ENCODE measurements at regions not wholly inside any gene's neighbourhood (a gene's known extent, or its start where the extent isn't known, plus 50 kb on each side); places are given as distances from the start of the nearest gene placed in this dataset.

- H3K4me3 ChIP-seq (ENCODE audit: low read depth, low read length), result no peak overlapping the region
- TF ChIP-seq, protein P1, sequence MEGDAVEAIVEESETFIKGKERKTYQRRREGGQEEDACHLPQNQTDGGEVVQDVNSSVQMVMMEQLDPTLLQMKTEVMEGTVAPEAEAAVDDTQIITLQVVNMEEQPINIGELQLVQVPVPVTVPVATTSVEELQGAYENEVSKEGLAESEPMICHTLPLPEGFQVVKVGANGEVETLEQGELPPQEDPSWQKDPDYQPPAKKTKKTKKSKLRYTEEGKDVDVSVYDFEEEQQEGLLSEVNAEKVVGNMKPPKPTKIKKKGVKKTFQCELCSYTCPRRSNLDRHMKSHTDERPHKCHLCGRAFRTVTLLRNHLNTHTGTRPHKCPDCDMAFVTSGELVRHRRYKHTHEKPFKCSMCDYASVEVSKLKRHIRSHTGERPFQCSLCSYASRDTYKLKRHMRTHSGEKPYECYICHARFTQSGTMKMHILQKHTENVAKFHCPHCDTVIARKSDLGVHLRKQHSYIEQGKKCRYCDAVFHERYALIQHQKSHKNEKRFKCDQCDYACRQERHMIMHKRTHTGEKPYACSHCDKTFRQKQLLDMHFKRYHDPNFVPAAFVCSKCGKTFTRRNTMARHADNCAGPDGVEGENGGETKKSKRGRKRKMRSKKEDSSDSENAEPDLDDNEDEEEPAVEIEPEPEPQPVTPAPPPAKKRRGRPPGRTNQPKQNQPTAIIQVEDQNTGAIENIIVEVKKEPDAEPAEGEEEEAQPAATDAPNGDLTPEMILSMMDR (IDR thresholded peaks at IDR 0.05; ENCODE audit: borderline replicate concordance, insufficient read depth, low read depth, low read length), result no peak
Measured at GRCh38 chr11:70745941-70746340, 347.6 kb downstream of the CTTN start.

GRCh38 chr11:70746351-70746750 is 348.0 kb downstream of the CTTN start:
- H3K4me3 ChIP-seq (ENCODE audit: low read depth, low read length), result no peak overlapping the region
- TF ChIP-seq, protein P1 (IDR thresholded peaks at IDR 0.05; ENCODE audit: borderline replicate concordance, insufficient read depth, low read depth, low read length), result no peak

DNA sequence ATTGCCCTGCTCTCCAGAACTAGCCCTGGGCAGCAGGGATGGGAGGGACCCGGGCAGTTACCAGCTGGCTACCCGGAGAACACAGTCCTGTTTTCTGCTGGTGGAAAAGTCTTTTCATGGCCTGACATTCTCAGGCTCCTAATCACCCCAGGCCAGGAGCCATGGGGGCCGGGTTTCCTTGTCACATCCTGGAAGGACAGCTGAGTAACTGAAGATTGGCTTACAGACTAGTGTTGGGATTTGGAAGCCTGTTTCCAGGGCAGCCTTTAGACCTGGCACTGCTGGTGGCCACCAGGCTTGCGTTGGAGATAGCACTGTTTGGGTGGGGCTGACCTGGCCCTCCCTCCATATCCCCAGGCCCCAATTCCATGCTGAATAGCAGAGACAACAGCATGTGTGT is 349.0 kb downstream of the CTTN start:
- TF ChIP-seq, protein P1 (IDR thresholded peaks at IDR 0.05; ENCODE audit: borderline replicate concordance, insufficient read depth, low read depth, low read length), result no peak
- H3K4me3 ChIP-seq (ENCODE audit: low read depth, low read length), result no peak overlapping the region

- no peak overlapping the region for H3K4me3 ChIP-seq (ENCODE audit: low read depth, low read length)
- TF ChIP-seq, protein P1 (IDR thresholded peaks at IDR 0.05; ENCODE audit: borderline replicate concordance, insufficient read depth, low read depth, low read length), result no peak
Measured at GRCh38 chr11:70747921-70748320, 349.6 kb downstream of the CTTN start.

DNA sequence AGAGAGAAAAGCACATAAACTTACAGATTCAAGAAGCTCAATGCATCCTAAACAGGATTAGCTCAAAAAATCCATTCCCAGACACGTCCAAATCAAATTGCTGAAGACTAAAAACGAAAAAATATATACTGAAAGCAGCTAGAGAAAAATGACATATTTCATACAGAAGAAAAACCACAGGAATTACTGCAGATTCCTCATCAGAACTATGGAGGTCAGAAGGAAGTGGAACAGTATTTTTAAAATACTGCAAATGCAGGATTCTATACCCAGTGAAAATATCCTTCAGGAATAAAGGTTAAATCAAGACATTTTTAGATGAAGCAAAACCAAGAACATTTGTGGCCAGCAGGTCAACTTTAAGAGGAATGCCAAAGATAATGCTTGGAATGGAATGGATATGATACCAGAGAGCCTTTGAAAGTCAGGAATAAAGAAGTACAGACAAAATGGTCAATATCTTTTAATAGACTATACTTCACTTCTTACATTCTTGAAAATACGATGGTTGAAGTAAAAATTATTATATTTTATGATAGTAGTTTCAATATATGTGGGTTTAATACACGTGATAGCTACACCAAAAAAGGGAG is 352.9 kb downstream of the CTTN start:
- TF ChIP-seq, protein P1 (IDR thresholded peaks at IDR 0.05; ENCODE audit: borderline replicate concordance, insufficient read depth, low read depth, low read length), result no peak
- no peak overlapping the region for H3K4me3 ChIP-seq (ENCODE audit: low read depth, low read length)

GRCh38 chr11:70755410-70756158 is 357.3 kb downstream of the CTTN start:
- TF ChIP-seq, protein P1 (IDR thresholded peaks at IDR 0.05; ENCODE audit: borderline replicate concordance, insufficient read depth, low read depth, low read length), result peak; percentile 96
- no peak overlapping the region for H3K4me3 ChIP-seq (ENCODE audit: low read depth, low read length)

- no peak overlapping the region for H3K4me3 ChIP-seq (ENCODE audit: low read depth, low read length)
- TF ChIP-seq, protein P1 (IDR thresholded peaks at IDR 0.05; ENCODE audit: borderline replicate concordance, insufficient read depth, low read depth, low read length), result no peak
Measured at GRCh38 chr11:70756341-70756740, 358.0 kb downstream of the CTTN start.
